ENCODE measurements at regions not wholly inside any gene's neighbourhood (a gene's known extent, or its start where the extent isn't known, plus 50 kb on each side); places are given as distances from the start of the nearest gene placed in this dataset.

DNA sequence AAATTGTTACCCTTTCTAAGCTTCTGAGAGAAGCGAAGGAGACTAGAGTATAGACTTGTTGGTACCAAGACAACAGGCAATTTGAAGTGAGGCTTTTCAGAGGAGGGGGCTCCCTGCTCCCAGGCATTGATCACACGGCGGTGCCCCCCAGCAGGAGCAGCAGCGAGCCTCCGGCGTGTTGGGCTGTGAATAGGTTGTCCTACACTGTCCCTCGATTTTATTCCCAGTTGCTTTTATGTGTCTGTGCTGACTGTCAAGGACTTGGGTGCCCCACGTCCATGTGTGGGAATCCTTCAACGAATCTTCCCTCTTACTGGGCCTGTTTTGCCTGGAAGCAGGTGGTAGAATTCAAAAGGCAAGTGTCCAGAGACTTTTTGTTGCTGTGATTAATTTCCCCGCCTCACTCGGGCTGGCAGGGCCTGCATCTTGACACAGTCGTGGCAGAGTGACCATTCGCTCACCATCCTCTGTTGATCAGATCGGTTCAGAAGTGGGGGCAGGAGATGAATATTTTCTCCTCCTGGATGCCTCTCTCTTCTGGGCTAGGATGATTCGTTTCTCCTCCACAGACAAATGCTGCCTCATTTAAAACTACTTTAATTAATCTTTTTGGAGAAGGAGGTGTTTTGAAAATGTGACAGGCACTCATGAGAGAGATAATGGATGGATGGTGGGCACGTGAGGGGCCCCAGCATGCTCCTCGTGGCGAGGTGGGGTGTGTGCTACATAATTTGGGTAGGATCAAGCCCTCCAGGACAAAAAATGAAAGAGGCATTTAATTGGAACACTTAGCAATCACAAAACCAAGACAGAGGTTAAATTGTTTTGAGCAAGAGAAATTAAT is 77.6 kb downstream of the SMIM21 start:
- H3K27me3 ChIP-seq (ENCODE audit: control insufficient read depth, insufficient read depth, low read length): no peaks in the 10 kb centered on the region
- TF ChIP-seq, protein P1, sequence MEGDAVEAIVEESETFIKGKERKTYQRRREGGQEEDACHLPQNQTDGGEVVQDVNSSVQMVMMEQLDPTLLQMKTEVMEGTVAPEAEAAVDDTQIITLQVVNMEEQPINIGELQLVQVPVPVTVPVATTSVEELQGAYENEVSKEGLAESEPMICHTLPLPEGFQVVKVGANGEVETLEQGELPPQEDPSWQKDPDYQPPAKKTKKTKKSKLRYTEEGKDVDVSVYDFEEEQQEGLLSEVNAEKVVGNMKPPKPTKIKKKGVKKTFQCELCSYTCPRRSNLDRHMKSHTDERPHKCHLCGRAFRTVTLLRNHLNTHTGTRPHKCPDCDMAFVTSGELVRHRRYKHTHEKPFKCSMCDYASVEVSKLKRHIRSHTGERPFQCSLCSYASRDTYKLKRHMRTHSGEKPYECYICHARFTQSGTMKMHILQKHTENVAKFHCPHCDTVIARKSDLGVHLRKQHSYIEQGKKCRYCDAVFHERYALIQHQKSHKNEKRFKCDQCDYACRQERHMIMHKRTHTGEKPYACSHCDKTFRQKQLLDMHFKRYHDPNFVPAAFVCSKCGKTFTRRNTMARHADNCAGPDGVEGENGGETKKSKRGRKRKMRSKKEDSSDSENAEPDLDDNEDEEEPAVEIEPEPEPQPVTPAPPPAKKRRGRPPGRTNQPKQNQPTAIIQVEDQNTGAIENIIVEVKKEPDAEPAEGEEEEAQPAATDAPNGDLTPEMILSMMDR (IDR thresholded peaks at IDR 0.05; ENCODE audit: insufficient read depth, low read depth, low read length): no peak
- POLR2A ChIA-PET: no interaction called here
- H3K4me3 ChIP-seq (ENCODE audit: low read depth, low read length): no peak overlapping the region
- CTCF ChIA-PET: no interaction called here
- no peak for DNase-seq (ENCODE audit: low read depth)
- H3K36me3 ChIP-seq (ENCODE audit: control insufficient read depth, insufficient read depth, low read length): no peaks in the 10 kb centered on the region

DNA sequence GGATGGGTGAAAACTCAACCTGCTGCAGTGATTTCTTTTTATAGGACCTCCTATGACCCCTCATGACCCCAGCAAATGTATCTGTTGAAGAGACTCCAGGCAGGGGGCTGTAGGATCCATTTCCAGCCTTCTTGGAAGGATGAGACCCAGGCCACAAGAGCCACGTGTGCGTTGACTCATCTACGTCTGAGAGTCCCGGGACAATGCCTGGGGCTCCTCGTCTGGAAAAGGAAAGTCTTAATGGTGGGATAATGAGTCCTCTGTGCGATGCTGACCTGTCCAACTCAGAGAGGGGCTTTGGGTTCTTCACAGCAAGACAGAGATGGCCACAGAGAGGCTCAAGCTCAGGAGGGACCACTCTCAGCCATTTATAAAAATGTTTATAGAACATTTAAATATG is 80.8 kb downstream of the SMIM21 start:
- CTCF ChIA-PET: interaction anchor here (1.3 kb wide), 1 partner anchor 13 kb away, joined by 3 read pairs; no protein-coding TSS in a partner anchor
- no peaks in the 10 kb centered on the region for H3K36me3 ChIP-seq (ENCODE audit: control insufficient read depth, insufficient read depth, low read length)
- POLR2A ChIA-PET: no interaction called here
- no peaks in the 10 kb centered on the region for H3K27me3 ChIP-seq (ENCODE audit: control insufficient read depth, insufficient read depth, low read length)
- H3K4me3 ChIP-seq (ENCODE audit: low read depth, low read length): no peak overlapping the region
- TF ChIP-seq, protein P1 (IDR thresholded peaks at IDR 0.05; ENCODE audit: insufficient read depth, low read depth, low read length): no peak
- DNase-seq (ENCODE audit: low read depth): no peak

DNA sequence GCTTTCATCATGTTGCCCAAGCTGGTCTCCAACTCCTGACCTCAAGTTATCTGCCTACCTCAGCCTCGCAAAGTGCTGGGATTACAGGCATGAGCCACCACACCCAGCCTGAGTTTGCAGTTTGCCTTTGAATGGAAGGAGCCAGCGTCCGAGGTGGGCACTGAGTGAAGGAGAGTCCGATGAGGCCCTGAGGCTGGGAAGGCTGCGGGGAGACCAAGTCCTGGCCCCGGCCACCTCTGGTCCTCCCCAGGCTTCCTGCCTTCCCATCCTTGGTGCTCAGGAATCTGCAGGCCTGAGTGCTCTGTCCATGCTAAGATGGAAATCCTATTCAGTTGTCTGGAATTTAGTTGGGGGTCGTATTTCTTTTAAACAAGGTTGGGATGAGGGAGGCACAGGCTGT is 82.9 kb downstream of the SMIM21 start:
- no peak overlapping the region for H3K4me3 ChIP-seq (ENCODE audit: low read depth, low read length)
- ChIA-PET CTCF (no interaction called here), POLR2A (no interaction called here)
- DNase-seq (ENCODE audit: low read depth): no peak
- no peaks in the 10 kb centered on the region for H3K27me3 ChIP-seq (ENCODE audit: control insufficient read depth, insufficient read depth, low read length)
- TF ChIP-seq, protein P1 (IDR thresholded peaks at IDR 0.05; ENCODE audit: insufficient read depth, low read depth, low read length): no peak
- H3K36me3 ChIP-seq (ENCODE audit: control insufficient read depth, insufficient read depth, low read length): no peaks in the 10 kb centered on the region

DNA sequence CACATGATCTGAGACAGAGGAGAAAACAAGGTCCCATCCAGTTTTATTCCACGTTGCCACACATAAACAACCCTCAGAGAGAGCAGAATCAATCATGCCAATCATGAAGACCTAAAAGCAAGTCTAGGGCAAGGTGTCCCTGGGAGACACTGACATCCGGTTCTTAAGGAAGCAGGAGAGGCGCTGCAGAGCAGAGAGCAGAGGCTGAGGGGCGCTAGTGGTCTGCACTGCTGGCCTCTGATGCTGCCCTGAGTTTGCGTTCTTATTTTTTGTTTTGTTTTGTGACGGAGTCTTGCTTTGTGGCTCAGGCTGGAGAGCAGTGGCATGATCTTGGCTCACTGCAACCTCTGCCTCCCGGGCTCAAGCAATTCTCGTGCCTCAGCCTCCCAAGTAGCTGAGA is 83.3 kb downstream of the SMIM21 start:
- ChIA-PET POLR2A (no interaction called here), CTCF (no interaction called here)
- H3K36me3 ChIP-seq (ENCODE audit: control insufficient read depth, insufficient read depth, low read length): no peaks in the 10 kb centered on the region
- TF ChIP-seq, protein P1 (IDR thresholded peaks at IDR 0.05; ENCODE audit: insufficient read depth, low read depth, low read length): no peak
- no peaks in the 10 kb centered on the region for H3K27me3 ChIP-seq (ENCODE audit: control insufficient read depth, insufficient read depth, low read length)
- no peak for DNase-seq (ENCODE audit: low read depth)
- H3K4me3 ChIP-seq (ENCODE audit: low read depth, low read length): no peak overlapping the region

DNA sequence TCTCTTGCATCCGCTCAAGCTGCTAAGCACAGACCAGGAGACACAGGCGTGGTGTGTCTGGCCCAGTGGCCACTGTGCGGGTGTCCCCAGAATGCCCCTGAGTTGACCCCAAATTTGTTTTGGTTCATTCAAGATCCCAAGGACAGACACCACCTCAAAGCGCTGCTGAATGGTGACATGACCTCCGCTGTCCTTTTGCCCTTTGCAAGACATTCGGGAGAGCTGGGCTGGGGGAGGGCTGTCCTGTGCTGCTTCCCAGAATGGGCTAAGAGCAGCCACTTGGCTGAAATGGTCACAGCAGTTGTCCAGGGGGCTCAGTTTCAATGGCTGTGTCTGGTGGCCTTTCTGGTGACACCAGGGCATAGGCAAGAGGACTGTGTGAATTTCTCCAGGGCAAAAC is 84.1 kb downstream of the SMIM21 start:
- Histone ChIP-seq H3K4me3 (ENCODE audit: low read depth, low read length) (no peak overlapping the region), H3K36me3 (ENCODE audit: control insufficient read depth, insufficient read depth, low read length) (no peaks in the 10 kb centered on the region), H3K27me3 (ENCODE audit: control insufficient read depth, insufficient read depth, low read length) (no peaks in the 10 kb centered on the region)
- ChIA-PET POLR2A (no interaction called here), CTCF (no interaction called here)
- no peak for DNase-seq (ENCODE audit: low read depth)
- TF ChIP-seq, protein P1 (IDR thresholded peaks at IDR 0.05; ENCODE audit: insufficient read depth, low read depth, low read length): no peak
